ENCODE measurements at regions not wholly inside any gene's neighbourhood (a gene's known extent, or its start where the extent isn't known, plus 50 kb on each side); places are given as distances from the start of the nearest gene placed in this dataset.

GRCh38 chr4:158035662-158036195 lies 137.1 kb downstream of the GASK1B start:
- no peaks in the 10 kb centered on the region for H4K20me1 ChIP-seq (ENCODE audit: insufficient read depth)
- no peak for DNase-seq
- H3K9ac ChIP-seq = no peak overlapping the region
- no peaks in the 10 kb centered on the region for H3K27me3 ChIP-seq (ENCODE audit: insufficient read depth)
- H3K9me3 ChIP-seq = 0 out of 2 replicates have a peak, but pooled peaks cover 10% of the 10 kb centered on the region
- POLR2A ChIA-PET = no interaction called here
- no peaks in the 10 kb centered on the region for H3K4me1 ChIP-seq (ENCODE audit: control insufficient read depth in 1 of 2, insufficient read depth in 2 of 2, low read depth in 1 of 2, low read length in 1 of 2)
- peaks cover 11% of the 10 kb centered on the region for H3F3A ChIP-seq (replicated peaks; ENCODE audit: insufficient read depth)
- H3K79me2 ChIP-seq (ENCODE audit: insufficient read depth) = no peaks in the 10 kb centered on the region
- no peaks in the 10 kb centered on the region for H3K9me2 ChIP-seq
- WGBS (ENCODE audit: low lambda C conversion rate) = 85% methylated on average over 2 of the region's 2 CpGs
- TF ChIP-seq POLR2AphosphoS5 (IDR thresholded peaks at IDR 0.05; ENCODE audit: low read depth, low read length) (no peak), USF1 (IDR thresholded peaks at IDR 0.05; ENCODE audit: borderline replicate concordance, low read depth) (no peak), YY1 (IDR thresholded peaks at IDR 0.05; ENCODE audit: low read depth) (no peak), RFX5 (IDR thresholded peaks at IDR 0.05; ENCODE audit: low read length) (no peak), RCOR1 (IDR thresholded peaks at IDR 0.05; ENCODE audit: low read length) (no peak), GATA2 (CRISPR knock-in tag; IDR thresholded peaks at IDR 0.05) (no peak), PBX3 (IDR thresholded peaks at IDR 0.05) (no peak), JUND (IDR thresholded peaks at IDR 0.05) (no peak), MEF2A (IDR thresholded peaks at IDR 0.05; ENCODE audit: borderline replicate concordance, low read depth) (no peak), MAX (IDR thresholded peaks at IDR 0.05; ENCODE audit: low read depth) (no peak), NRF1 (IDR thresholded peaks at IDR 0.05; ENCODE audit: low read depth, low read length) (no peak)
- TF ChIP-seq, protein P1, sequence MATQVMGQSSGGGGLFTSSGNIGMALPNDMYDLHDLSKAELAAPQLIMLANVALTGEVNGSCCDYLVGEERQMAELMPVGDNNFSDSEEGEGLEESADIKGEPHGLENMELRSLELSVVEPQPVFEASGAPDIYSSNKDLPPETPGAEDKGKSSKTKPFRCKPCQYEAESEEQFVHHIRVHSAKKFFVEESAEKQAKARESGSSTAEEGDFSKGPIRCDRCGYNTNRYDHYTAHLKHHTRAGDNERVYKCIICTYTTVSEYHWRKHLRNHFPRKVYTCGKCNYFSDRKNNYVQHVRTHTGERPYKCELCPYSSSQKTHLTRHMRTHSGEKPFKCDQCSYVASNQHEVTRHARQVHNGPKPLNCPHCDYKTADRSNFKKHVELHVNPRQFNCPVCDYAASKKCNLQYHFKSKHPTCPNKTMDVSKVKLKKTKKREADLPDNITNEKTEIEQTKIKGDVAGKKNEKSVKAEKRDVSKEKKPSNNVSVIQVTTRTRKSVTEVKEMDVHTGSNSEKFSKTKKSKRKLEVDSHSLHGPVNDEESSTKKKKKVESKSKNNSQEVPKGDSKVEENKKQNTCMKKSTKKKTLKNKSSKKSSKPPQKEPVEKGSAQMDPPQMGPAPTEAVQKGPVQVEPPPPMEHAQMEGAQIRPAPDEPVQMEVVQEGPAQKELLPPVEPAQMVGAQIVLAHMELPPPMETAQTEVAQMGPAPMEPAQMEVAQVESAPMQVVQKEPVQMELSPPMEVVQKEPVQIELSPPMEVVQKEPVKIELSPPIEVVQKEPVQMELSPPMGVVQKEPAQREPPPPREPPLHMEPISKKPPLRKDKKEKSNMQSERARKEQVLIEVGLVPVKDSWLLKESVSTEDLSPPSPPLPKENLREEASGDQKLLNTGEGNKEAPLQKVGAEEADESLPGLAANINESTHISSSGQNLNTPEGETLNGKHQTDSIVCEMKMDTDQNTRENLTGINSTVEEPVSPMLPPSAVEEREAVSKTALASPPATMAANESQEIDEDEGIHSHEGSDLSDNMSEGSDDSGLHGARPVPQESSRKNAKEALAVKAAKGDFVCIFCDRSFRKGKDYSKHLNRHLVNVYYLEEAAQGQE (IDR thresholded peaks at IDR 0.05; ENCODE audit: low read depth, low read length) = no peak
- H3K27ac ChIP-seq (ENCODE audit: low read depth in 2 of 2, low read length in 1 of 2) = no peak overlapping the region
- H2AFZ ChIP-seq (ENCODE audit: low read depth) = no peak overlapping the region
- H3K4me2 ChIP-seq = no peak overlapping the region
- H3K36me3 ChIP-seq (replicated peaks in 1 of 2; ENCODE audit: control insufficient read depth in 1 of 2, insufficient read depth in 2 of 2, low read length in 1 of 2) = peaks cover 0 to 4% of the 10 kb centered on the region in 2 experiments
- H3K4me3 ChIP-seq (ENCODE audit: low read depth in 2 of 2, low read length in 1 of 2) = no peak overlapping the region
- CTCF ChIA-PET = no interaction called here
